Fibroblast of pulmonary artery (primary cell): ENCODE measurements at regions not wholly inside any gene's neighbourhood (a gene's known extent, or its start where the extent isn't known, plus 50 kb on each side); places are given as distances from the start of the nearest gene placed in this dataset.

ENCODE experiments used
- DNase-seq: peaks from one replicate; pipeline ENCODE4 v3.0.0-alpha.2; 2010; ENCODE audit warnings: low read depth
- H3K4me3 ChIP-seq: replicated peaks from 2 replicates; pipeline ENCODE4 v1.5.1; 2011; ENCODE audit warnings: low read depth, mild to moderate bottlenecking, control low read depth, low read length, moderate library complexity
- CTCF ChIP-seq: IDR thresholded peaks from 2 replicates; pipeline ENCODE4 v1.5.1; 2011; ENCODE audit warnings: mild to moderate bottlenecking, control low read depth, low read length, inconsistent platforms; ENCODE audit errors: missing control alignments

DNA sequence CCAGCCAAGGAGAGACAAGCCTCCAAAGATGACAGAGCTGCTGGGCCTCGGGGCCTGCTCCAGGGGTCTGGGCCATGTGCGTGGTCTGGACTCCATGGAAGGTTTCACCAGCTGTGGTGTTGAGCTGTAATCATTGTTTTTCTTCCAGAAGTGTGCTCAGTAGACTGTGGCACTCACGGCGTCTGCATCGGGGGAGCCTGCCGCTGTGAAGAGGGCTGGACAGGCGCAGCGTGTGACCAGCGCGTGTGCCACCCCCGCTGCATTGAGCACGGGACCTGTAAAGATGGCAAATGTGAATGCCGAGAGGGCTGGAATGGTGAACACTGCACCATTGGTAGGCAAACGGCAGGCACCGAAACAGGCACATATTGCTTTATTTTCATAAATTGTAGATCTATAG, 164.8 kb upstream of the WWC1 start:
- DNase-seq = no peak
- no peak overlapping the region for H3K4me3 ChIP-seq
- TF ChIP-seq CTCF = no peak

DNA sequence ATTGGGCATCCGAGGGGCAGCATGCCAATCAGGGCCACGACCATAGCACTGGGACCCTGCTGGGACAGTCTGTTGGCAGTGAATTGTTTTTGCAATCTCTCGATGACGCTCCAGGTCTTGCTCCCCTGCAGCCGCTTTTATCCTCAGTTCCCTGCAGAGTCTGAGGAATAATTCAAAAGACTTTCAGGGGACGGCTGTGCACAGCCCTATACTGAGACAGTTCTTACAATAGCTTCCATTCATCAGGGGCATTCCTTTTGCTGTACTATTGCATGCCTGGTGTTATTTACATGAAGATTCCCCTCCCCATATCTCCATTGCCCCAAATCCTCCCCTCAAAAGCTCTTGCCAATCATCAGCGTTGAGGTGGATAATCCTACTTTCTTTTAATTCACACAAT, 163.3 kb upstream of the WWC1 start:
- DNase-seq = no peak
- TF ChIP-seq CTCF = no peak
- no peak overlapping the region for H3K4me3 ChIP-seq

DNA sequence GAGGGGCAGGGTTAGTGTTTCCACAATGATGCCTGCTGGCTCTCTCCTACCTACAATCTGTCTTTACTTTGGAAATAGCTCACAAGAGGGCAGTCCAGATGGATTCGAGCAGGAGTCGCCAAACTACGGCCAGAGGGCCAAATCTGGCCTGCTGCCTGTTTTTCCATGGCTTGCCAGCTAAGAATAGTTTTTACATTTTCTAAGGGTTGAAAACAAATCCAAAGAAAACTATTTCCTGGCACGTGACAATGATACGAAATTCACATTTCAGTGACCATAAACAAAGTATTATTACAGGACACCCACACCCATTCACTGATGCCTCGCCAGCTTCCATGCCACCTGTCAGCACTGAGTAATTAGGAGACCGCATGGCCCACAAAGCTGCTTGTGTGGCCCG, 162.9 kb upstream of the WWC1 start:
- no peak for TF ChIP-seq CTCF
- H3K4me3 ChIP-seq = no peak overlapping the region
- no peak for DNase-seq

- H3K4me3 ChIP-seq = no peak overlapping the region
- no peak for DNase-seq
- no peak for TF ChIP-seq CTCF
These were observed 159.9 kb upstream of the WWC1 start for GRCh38 chr5:168131519-168131918.

DNA sequence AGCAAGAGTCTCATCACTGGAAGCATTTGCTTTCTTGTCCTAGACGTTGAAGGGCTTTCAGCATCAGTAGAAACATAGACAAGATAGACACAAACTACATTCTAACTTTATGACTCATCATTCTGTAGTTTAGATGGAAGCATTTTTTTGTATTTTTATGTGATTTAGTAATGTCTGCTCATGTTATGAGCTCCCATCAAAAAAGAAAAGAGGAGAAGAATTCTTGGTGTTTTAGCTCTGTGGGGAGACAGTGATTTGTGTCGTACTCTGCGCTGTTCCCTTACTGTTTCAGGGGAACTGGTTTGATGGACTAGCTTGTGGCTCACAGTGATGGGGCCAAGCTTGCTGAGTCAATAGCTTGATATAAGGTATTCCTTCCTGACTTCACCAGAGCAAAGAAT, 159.2 kb upstream of the WWC1 start:
- no peak overlapping the region for H3K4me3 ChIP-seq
- TF ChIP-seq CTCF = no peak
- DNase-seq = peak; percentile 17

DNA sequence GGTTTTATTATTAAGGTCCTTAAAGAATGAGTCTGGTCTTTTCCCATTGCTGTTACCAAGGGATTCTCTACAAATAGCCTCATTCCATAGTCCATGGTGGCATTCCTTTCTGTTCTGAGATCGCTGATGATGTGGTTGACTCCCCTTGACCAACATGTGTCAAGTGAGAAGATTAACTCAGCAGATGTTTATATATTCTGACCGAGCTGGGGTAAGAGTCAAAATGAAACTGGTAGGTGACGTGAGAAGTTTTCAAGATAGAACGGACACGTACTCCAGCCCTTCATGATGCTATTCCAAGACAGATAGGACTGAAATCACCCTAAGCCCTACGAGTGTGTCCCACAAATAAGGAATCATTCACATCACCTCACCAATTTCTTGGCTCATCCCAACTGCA, 155.5 kb upstream of the WWC1 start:
- H3K4me3 ChIP-seq = no peak overlapping the region
- DNase-seq = no peak
- TF ChIP-seq CTCF = no peak

DNA sequence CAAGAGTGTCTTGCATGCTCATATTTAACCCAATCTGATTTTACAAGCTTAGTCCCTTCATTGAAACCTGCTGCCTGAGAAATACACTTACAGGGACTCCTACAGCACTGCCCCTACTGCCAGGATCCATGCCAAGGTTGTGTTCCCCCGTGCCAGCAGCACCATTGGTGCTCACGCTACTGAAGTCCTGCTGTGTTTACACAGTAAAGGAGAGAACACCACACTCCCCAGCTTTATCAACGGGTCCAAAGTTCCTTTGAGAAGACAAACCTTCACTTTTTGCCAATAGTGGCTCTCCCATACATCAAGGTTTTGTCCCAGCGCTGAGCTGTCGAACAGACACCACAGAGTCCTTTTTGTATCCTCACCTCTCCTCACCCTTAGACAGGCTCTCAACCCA, 155.1 kb upstream of the WWC1 start:
- H3K4me3 ChIP-seq = no peak overlapping the region
- no peak for DNase-seq
- TF ChIP-seq CTCF = no peak
